Activated CD4-positive, alpha-beta T cell treated with anti-CD3 and anti-CD28 coated beads, Interleukin-2, amount 50 U/mL, for 16 hours (primary cell): ENCODE measurements at regions not wholly inside any gene's neighbourhood (a gene's known extent, or its start where the extent isn't known, plus 50 kb on each side); places are given as distances from the start of the nearest gene placed in this dataset.

ENCODE experiments used
- DNase-seq: peaks from one replicate; pipeline ENCODE4 v3.0.0-alpha.2; 2020

- DNase-seq, result no peak
Measured at GRCh38 chr5:18829539-18829938, 1158.5 kb downstream of the CDH18 start.

GRCh38 chr5:18850216-18850615 lies 1137.8 kb downstream of the CDH18 start:
- no peak for DNase-seq

GRCh38 chr5:18872978-18873377 lies 1115.0 kb downstream of the CDH18 start:
- DNase-seq, result no peak

- no peak for DNase-seq
Measured at GRCh38 chr5:18876565-18876964, 1111.4 kb downstream of the CDH18 start.

GRCh38 chr5:18881615-18882014 lies 1106.4 kb downstream of the CDH18 start:
- no peak for DNase-seq

GRCh38 chr5:18882154-18882553 lies 1105.8 kb downstream of the CDH18 start:
- DNase-seq, result no peak

GRCh38 chr5:18888821-18889220 lies 1099.2 kb downstream of the CDH18 start:
- no peak for DNase-seq

- DNase-seq, result no peak
Measured at GRCh38 chr5:18900644-18901043, 1087.4 kb downstream of the CDH18 start.

GRCh38 chr5:18920966-18921365 lies 1067.0 kb downstream of the CDH18 start:
- DNase-seq, result no peak

GRCh38 chr5:18932081-18932480 lies 1055.9 kb downstream of the CDH18 start:
- DNase-seq, result no peak

- DNase-seq, result no peak
Measured at GRCh38 chr5:18944771-18945170, 1043.2 kb downstream of the CDH18 start.

GRCh38 chr5:18954239-18954638 lies 1033.8 kb downstream of the CDH18 start:
- DNase-seq, result no peak

GRCh38 chr5:18959535-18959934 lies 1028.5 kb downstream of the CDH18 start:
- no peak for DNase-seq

GRCh38 chr5:18961234-18961633 lies 1026.8 kb downstream of the CDH18 start:
- DNase-seq, result no peak

GRCh38 chr5:18965893-18966292 lies 1022.1 kb downstream of the CDH18 start:
- no peak for DNase-seq

- no peak for DNase-seq
Measured at GRCh38 chr5:18967637-18968036, 1020.4 kb downstream of the CDH18 start.

GRCh38 chr5:18968966-18969365 lies 1019.0 kb downstream of the CDH18 start:
- DNase-seq, result no peak

GRCh38 chr5:18970000-18970399 lies 1018.0 kb downstream of the CDH18 start:
- DNase-seq, result no peak

GRCh38 chr5:18972177-18972576 lies 1015.8 kb downstream of the CDH18 start:
- DNase-seq, result no peak

- no peak for DNase-seq
Measured at GRCh38 chr5:18975624-18976023, 1012.4 kb downstream of the CDH18 start.

GRCh38 chr5:18977880-18978279 lies 1010.1 kb downstream of the CDH18 start:
- no peak for DNase-seq

- no peak for DNase-seq
Measured at GRCh38 chr5:18984559-18985080, 1003.4 kb downstream of the CDH18 start.

GRCh38 chr5:18985171-18985758 lies 1002.7 kb downstream of the CDH18 start:
- DNase-seq, result no peak

- no peak for DNase-seq
Measured at GRCh38 chr5:18987101-18987500, 1000.9 kb downstream of the CDH18 start.

GRCh38 chr5:18990852-18991251 lies 997.1 kb downstream of the CDH18 start:
- DNase-seq, result no peak
